Spleen (tissue), 7 donors: ENCODE measurements at regions not wholly inside any gene's neighbourhood (a gene's known extent, or its start where the extent isn't known, plus 50 kb on each side); places are given as distances from the start of the nearest gene placed in this dataset.

Experiments
- CTCF ChIP-seq, 11 experiments: fragments of 200-600 bp in 7 of 11; fragments of 450-650 bp in 4 of 11; sonication (generic) in 4 of 11; IDR thresholded peaks in 8 of 11; conservative IDR thresholded peaks in 3 of 11; 1 replicate in 7 of 11; 2 replicates in 4 of 11; pipeline versions ENCODE4 v1.4.0 to v1.8.0; 2016 to 2021; ENCODE audit warnings: antibody characterized with exemption in 11 of 11, inconsistent platforms in 4 of 11, mild to moderate bottlenecking in 1 of 11
- POLR2A ChIP-seq, 3 donors: fragments of 450-650 bp; IDR thresholded peaks; one replicate each; pipeline ENCODE4 v1.5.1; 2017; ENCODE audit warnings: antibody characterized with exemption in 3 of 3, mild to moderate bottlenecking in 1 of 3
- POLR2AphosphoS5 ChIP-seq, 3 donors: sonication (generic); formaldehyde crosslinking; IDR thresholded peaks; one replicate each; pipeline ENCODE4 v1.5.1; 2017; ENCODE audit warnings: antibody characterized with exemption in 3 of 3
- donor health status: DM: no; HTN: no; CAD: no; lungs with moderate emphysema.
- donor health status: DM: no; HTN: no; CAD: no.
- donor health status: DM: no; HTN: no; CAD: no.

DNA sequence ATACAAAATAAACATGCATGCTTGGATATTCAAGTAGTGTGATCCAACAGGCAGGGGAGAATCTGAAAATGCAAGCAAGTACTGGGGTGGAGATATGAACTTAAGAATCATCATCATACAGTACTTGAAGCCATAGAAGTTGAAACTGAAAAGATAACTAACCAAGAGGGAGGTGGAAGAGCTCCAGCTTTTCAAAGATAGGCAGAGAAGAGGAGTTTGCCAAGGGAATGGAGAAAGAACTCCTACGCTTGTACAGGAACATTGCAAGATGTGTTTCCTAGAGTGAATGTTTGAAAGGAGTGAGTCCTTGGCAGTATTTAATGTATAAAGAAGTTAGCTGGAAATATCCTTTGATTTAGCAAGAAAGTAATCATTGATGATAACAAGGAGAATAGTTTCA lies 106.2 kb upstream of the FRMPD4 start:
- TF ChIP-seq CTCF (IDR thresholded peaks at IDR 0.05 in 8 of 11, conservative IDR thresholded peaks at IDR 0.05 in 3 of 11) (no peak), POLR2AphosphoS5 (IDR thresholded peaks at IDR 0.05) (no peak), POLR2A (IDR thresholded peaks at IDR 0.05) (no peak)
